ENCODE measurements at regions not wholly inside any gene's neighbourhood (a gene's known extent, or its start where the extent isn't known, plus 50 kb on each side); places are given as distances from the start of the nearest gene placed in this dataset.

GRCh38 chr2:5938566-5938896 lies 246.3 kb downstream of the SOX11 start:
- no peaks in the 10 kb centered on the region for H3K4me1 Mint-ChIP-seq
- H3K9me3 Mint-ChIP-seq = peaks cover 2% of the 10 kb centered on the region
- no peak overlapping the region for H3K4me3 Mint-ChIP-seq
- H3K27me3 Mint-ChIP-seq = no peaks in the 10 kb centered on the region
- H3K27ac Mint-ChIP-seq = no peak overlapping the region
- no peaks in the 10 kb centered on the region for H3K36me3 Mint-ChIP-seq
- POLR2A ChIA-PET = no interaction called here
- DNase-seq = no peak
- no peak for ATAC-seq (ENCODE audit: low read depth)

GRCh38 chr2:5939553-5939952 lies 247.4 kb downstream of the SOX11 start:
- POLR2A ChIA-PET = no interaction called here

GRCh38 chr2:5940596-5941535 lies 248.7 kb downstream of the SOX11 start:
- POLR2A ChIA-PET = no interaction called here
- Mint-ChIP-seq H3K36me3 (no peaks in the 10 kb centered on the region), H3K9me3 (peaks cover 2% of the 10 kb centered on the region), H3K4me1 (no peaks in the 10 kb centered on the region), H3K27me3 (no peaks in the 10 kb centered on the region), H3K27ac (no peak overlapping the region), H3K4me3 (no peak overlapping the region)
- no peak for ATAC-seq (ENCODE audit: low read depth)
- no peak for DNase-seq

More at GRCh38 chr2:5939553-5939952, 247.4 kb downstream of the SOX11 start:
- Mint-ChIP-seq H3K9me3 (peaks cover 2% of the 10 kb centered on the region), H3K4me3 (no peak overlapping the region), H3K27ac (no peak overlapping the region), H3K4me1 (no peaks in the 10 kb centered on the region), H3K36me3 (no peaks in the 10 kb centered on the region), H3K27me3 (no peaks in the 10 kb centered on the region)
- DNase-seq = no peak
- no peak for ATAC-seq (ENCODE audit: low read depth)

- H3K9me3 Mint-ChIP-seq = no peaks in the 10 kb centered on the region
- ATAC-seq (ENCODE audit: low read depth) (no peak), DNase-seq (no peak)
- no peak overlapping the region for H3K4me3 Mint-ChIP-seq
- no peaks in the 10 kb centered on the region for H3K36me3 Mint-ChIP-seq
- POLR2A ChIA-PET = no interaction called here
- H3K4me1 Mint-ChIP-seq = no peaks in the 10 kb centered on the region
- no peak overlapping the region for H3K27ac Mint-ChIP-seq
- no peaks in the 10 kb centered on the region for H3K27me3 Mint-ChIP-seq
These were observed 250.0 kb downstream of the SOX11 start for GRCh38 chr2:5942204-5942603.

- Mint-ChIP-seq H3K27ac (no peak overlapping the region), H3K4me1 (no peaks in the 10 kb centered on the region), H3K4me3 (no peak overlapping the region), H3K36me3 (no peaks in the 10 kb centered on the region), H3K9me3 (no peaks in the 10 kb centered on the region), H3K27me3 (no peaks in the 10 kb centered on the region)
- DNase-seq (no peak), ATAC-seq (ENCODE audit: low read depth) (no peak)
- POLR2A ChIA-PET = no interaction called here
These were observed 253.6 kb downstream of the SOX11 start for GRCh38 chr2:5945742-5946141.

DNA sequence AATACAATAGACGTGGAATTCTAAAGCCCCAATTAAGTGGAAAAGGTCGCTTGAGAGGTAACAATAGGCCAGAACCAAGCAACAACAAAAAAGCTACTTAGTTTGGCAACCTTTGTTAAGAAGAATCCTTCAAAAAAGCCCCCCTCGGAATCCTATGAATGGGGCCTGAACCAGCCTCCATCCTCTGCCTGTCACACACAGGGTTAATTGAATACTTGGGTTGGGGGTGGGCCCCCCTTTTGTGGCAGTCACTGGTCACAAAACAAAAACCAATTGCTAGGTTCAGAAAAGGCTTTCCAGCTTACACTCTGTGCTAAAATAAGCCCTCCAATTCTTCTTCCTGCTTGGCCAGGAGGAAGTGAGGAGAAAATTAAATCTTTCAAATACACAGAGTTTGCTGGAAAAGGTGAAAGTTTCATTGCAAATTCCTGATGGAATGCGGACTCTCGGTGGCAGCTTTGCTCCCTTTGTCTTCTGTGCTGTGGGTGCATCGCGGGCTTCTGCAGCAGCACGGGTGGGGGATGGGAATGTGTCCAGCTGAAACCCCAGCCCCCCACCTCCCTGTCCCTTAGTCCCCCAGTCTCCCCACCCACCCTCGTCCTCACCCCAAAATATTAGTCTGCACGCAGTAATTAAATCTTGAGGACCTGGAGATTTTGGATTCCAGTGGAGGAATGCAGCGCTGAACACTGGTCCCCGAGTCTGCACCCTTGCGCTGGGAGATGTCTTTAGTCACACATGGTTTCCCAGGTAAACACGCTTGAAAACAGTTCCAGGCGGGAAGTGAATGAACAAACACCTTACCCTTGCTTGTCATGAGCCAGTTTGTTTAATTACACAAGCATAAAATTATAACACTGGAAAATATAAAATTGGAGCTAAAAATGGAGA lies 254.3 kb downstream of the SOX11 start:
- Mint-ChIP-seq H3K9me3 (no peaks in the 10 kb centered on the region), H3K36me3 (no peaks in the 10 kb centered on the region), H3K27me3 (no peaks in the 10 kb centered on the region), H3K4me1 (no peaks in the 10 kb centered on the region), H3K4me3 (no peak overlapping the region), H3K27ac (no peak overlapping the region)
- no peak for DNase-seq
- no peak for ATAC-seq (ENCODE audit: low read depth)
- POLR2A ChIA-PET = no interaction called here

DNA sequence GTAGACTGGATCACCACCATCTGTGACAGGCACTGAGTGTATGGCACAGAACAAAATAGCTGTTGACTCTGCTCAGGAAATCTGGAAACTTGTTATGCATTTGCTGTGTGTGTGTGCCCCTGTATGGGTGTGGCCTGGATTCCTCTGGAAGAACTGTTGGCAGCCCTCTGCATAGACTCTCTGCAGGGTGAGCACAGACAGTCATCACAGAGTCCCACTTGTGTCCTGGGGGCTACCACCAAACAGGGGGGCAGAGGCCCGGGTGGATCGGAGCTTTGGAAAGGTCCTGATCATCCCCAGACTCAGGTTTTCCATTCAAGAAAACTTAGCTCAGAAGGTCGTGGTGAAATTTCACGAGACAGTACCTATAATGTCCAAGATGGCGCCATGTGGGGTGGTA lies 258.6 kb downstream of the SOX11 start:
- Mint-ChIP-seq H3K4me3 (no peak overlapping the region), H3K4me1 (no peaks in the 10 kb centered on the region), H3K27ac (no peak overlapping the region), H3K27me3 (no peaks in the 10 kb centered on the region), H3K36me3 (no peaks in the 10 kb centered on the region), H3K9me3 (no peaks in the 10 kb centered on the region)
- POLR2A ChIA-PET = no interaction called here
- DNase-seq (no peak), ATAC-seq (ENCODE audit: low read depth) (no peak)

- Mint-ChIP-seq H3K9me3 (no peaks in the 10 kb centered on the region), H3K36me3 (no peaks in the 10 kb centered on the region), H3K27me3 (no peaks in the 10 kb centered on the region), H3K4me3 (no peak overlapping the region), H3K27ac (no peak overlapping the region), H3K4me1 (no peaks in the 10 kb centered on the region)
- no peak for DNase-seq
- POLR2A ChIA-PET = no interaction called here
- no peak for ATAC-seq (ENCODE audit: low read depth)
These were observed 259.3 kb downstream of the SOX11 start for GRCh38 chr2:5951471-5951870.

- no peak for ATAC-seq (ENCODE audit: low read depth)
- no peaks in the 10 kb centered on the region for H3K27me3 Mint-ChIP-seq
- no peaks in the 10 kb centered on the region for H3K36me3 Mint-ChIP-seq
- H3K27ac Mint-ChIP-seq = no peak overlapping the region
- no peak for DNase-seq
- no peak overlapping the region for H3K4me3 Mint-ChIP-seq
- H3K4me1 Mint-ChIP-seq = no peaks in the 10 kb centered on the region
- no peaks in the 10 kb centered on the region for H3K9me3 Mint-ChIP-seq
- POLR2A ChIA-PET = no interaction called here
These were observed 261.3 kb downstream of the SOX11 start for GRCh38 chr2:5953525-5953924.

GRCh38 chr2:5954509-5954908 lies 262.3 kb downstream of the SOX11 start:
- no peak overlapping the region for H3K4me3 Mint-ChIP-seq
- H3K27me3 Mint-ChIP-seq = no peaks in the 10 kb centered on the region
- POLR2A ChIA-PET = no interaction called here
- H3K4me1 Mint-ChIP-seq = no peaks in the 10 kb centered on the region
- no peak for ATAC-seq (ENCODE audit: low read depth)
- H3K9me3 Mint-ChIP-seq = no peaks in the 10 kb centered on the region
- DNase-seq = no peak
- H3K36me3 Mint-ChIP-seq = no peaks in the 10 kb centered on the region
- no peak overlapping the region for H3K27ac Mint-ChIP-seq

DNA sequence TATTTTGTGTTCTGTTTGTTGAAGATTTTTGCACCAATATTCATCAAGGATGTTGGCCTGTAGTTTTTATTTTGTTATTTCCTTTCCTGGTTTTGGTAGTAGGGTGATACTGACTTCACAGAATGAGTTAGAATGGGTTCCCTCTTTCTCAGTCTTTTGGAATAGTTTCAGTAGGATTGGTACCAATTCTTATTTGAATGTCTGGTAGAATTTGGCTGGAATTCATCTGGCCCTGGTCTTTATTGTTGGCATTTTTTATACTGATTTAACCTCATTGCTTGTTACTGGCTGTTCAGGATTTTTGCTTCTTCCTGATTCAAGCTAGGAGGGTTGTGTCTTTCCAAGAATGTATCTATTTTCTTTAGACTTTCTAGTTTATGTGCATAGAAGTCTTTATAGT lies 263.7 kb downstream of the SOX11 start:
- Mint-ChIP-seq H3K36me3 (no peaks in the 10 kb centered on the region), H3K9me3 (no peaks in the 10 kb centered on the region), H3K4me3 (no peak overlapping the region), H3K4me1 (no peaks in the 10 kb centered on the region), H3K27ac (no peak overlapping the region), H3K27me3 (no peaks in the 10 kb centered on the region)
- DNase-seq = no peak
- ATAC-seq (ENCODE audit: low read depth) = no peak
- POLR2A ChIA-PET = no interaction called here

DNA sequence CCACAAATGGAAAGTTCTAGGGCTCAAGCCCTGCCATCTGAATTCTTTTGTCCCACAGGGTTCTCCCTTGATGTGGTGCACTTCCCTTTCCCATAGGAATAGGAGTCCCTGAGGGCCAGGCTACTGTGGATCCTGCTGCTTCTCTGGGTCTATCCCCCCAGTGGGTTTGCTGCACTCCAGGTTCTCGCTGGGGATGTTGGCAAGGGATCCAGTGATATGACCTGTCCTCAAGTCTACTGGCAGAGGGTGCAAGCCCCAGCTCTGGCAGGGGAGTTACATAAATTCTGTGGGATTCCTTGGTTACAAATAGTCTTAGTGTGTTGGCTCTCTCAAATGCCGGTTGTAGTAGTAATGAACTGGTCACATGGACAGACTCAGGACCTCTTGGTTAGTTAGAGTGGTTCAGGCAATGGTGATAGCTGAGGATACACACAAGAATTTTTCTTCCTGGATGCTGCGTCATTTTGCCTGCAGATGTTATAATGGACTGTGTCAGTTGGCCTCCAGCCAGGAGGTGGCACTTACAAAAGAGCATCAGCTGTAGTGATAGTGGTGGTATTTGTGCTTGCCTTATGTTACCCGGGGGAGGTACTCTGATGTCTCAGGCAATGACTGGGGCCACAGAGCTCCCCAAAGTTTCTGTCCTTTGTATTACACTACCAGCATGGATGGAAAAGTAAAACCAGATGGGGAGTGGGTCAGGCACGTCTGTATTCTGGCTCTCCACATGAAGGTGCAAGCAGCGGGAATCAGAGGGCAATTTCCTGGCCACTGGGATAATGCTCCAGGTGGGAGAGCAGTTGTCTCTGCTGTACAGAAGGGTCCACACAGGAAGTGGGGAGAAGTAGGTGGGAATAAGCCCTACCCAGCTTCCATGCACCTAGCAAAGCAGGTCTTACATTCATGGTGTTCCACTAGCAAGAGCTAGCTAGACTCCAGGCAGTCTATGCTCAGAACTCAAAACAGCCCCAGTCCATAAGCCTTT lies 267.9 kb downstream of the SOX11 start:
- DNase-seq = no peak
- no peaks in the 10 kb centered on the region for H3K27me3 Mint-ChIP-seq
- H3K9me3 Mint-ChIP-seq = peaks cover 2% of the 10 kb centered on the region
- no peak overlapping the region for H3K27ac Mint-ChIP-seq
- H3K4me1 Mint-ChIP-seq = no peaks in the 10 kb centered on the region
- no peak overlapping the region for H3K4me3 Mint-ChIP-seq
- no peak for ATAC-seq (ENCODE audit: low read depth)
- POLR2A ChIA-PET = no interaction called here
- no peaks in the 10 kb centered on the region for H3K36me3 Mint-ChIP-seq

DNA sequence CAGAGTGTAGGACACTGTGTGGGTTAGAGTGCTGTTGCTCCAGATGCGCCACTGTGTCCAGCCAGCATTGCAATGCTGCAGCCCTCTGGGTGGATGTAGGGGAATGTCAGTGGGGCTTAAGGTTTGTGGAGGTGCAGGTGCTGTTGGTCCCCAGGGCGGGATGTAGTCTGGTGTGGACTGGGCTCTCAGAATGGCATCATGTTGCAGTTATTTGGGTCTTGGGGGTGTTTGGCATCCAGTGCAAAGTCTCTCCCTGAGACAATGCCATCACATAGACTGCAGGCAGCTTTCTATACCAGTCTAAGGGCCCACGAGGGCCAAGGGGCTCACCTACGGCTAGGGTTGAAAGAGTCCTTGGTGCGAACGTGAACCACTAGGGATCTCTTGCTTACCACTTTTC lies 275.3 kb downstream of the SOX11 start:
- no peak overlapping the region for H3K4me3 Mint-ChIP-seq
- H3K27me3 Mint-ChIP-seq = no peaks in the 10 kb centered on the region
- ATAC-seq (ENCODE audit: low read depth) (no peak), DNase-seq (no peak)
- H3K27ac Mint-ChIP-seq = no peak overlapping the region
- H3K9me3 Mint-ChIP-seq = peaks cover 4% of the 10 kb centered on the region
- no peaks in the 10 kb centered on the region for H3K36me3 Mint-ChIP-seq
- POLR2A ChIA-PET = no interaction called here
- H3K4me1 Mint-ChIP-seq = no peaks in the 10 kb centered on the region
